ENCODE measurements at regions not wholly inside any gene's neighbourhood (a gene's known extent, or its start where the extent isn't known, plus 50 kb on each side); places are given as distances from the start of the nearest gene placed in this dataset.
"Not testable (repeated sequence)": the region's sequence is repeated elsewhere in the genome, so short reads cannot be mapped to it uniquely, and the experiment has no call there.

GRCh38 chr5:118365718-118366117, 622.6 kb downstream of the DTWD2 start:
- no peak for DNase-seq

GRCh38 chr5:118354797-118355196, 633.5 kb downstream of the DTWD2 start:
- DNase-seq = no peak

- no peak for DNase-seq
Measured at GRCh38 chr5:118353970-118354369, 634.4 kb downstream of the DTWD2 start.

GRCh38 chr5:118336468-118336867, 651.9 kb downstream of the DTWD2 start:
- no peak for DNase-seq

GRCh38 chr5:118327389-118327788, 661.0 kb downstream of the DTWD2 start:
- DNase-seq = no peak

- peak in 1 of 2 experiments; percentile 42 for DNase-seq
Measured at GRCh38 chr5:118326481-118327045, 661.8 kb downstream of the DTWD2 start.

GRCh38 chr5:118325931-118326330, 662.4 kb downstream of the DTWD2 start:
- no peak for DNase-seq

- not testable (repeated sequence) for DNase-seq
Measured at GRCh38 chr5:118323723-118324122, 664.6 kb downstream of the DTWD2 start.

GRCh38 chr5:118321081-118321480, 667.3 kb downstream of the DTWD2 start:
- DNase-seq = no peak

- DNase-seq = no peak
Measured at GRCh38 chr5:118320121-118320520, 668.2 kb downstream of the DTWD2 start.

GRCh38 chr5:118314931-118315330, 673.4 kb downstream of the DTWD2 start:
- peak in 1 of 2 experiments; percentile 7 for DNase-seq

- DNase-seq = no peak
Measured at GRCh38 chr5:118311103-118311819, 677.1 kb downstream of the DTWD2 start.

- DNase-seq = no peak
Measured at GRCh38 chr5:118310401-118310800, 677.9 kb downstream of the DTWD2 start.

- DNase-seq = no peak
Measured at GRCh38 chr5:118303296-118303695, 685.1 kb downstream of the DTWD2 start.

GRCh38 chr5:118302786-118303185, 685.6 kb downstream of the DTWD2 start:
- DNase-seq = no peak

- DNase-seq = no peak
Measured at GRCh38 chr5:118301696-118302095, 686.7 kb downstream of the DTWD2 start.

GRCh38 chr5:118295045-118295444, 693.3 kb downstream of the DTWD2 start:
- no peak for DNase-seq

GRCh38 chr5:118293378-118293777, 695.0 kb downstream of the DTWD2 start:
- no peak for DNase-seq

- no peak for DNase-seq
Measured at GRCh38 chr5:118290204-118290603, 698.1 kb downstream of the DTWD2 start.

- DNase-seq = not testable (repeated sequence)
Measured at GRCh38 chr5:118284230-118284629, 704.1 kb downstream of the DTWD2 start.

- not testable (repeated sequence) for DNase-seq
Measured at GRCh38 chr5:118282480-118283038, 705.8 kb downstream of the DTWD2 start.

- no peak for DNase-seq
Measured at GRCh38 chr5:118279540-118280294, 708.6 kb downstream of the DTWD2 start.

GRCh38 chr5:118270526-118270925, 717.8 kb downstream of the DTWD2 start:
- DNase-seq = peak in 1 of 2 experiments; percentile 33

GRCh38 chr5:118258223-118258622, 730.1 kb downstream of the DTWD2 start:
- no peak for DNase-seq

Data from NCI-H446 (cell line).